Neural progenitor cell (in vitro differentiated cells): ENCODE measurements at regions not wholly inside any gene's neighbourhood (a gene's known extent, or its start where the extent isn't known, plus 50 kb on each side); places are given as distances from the start of the nearest gene placed in this dataset.

ENCODE experiments used
- EZH2phosphoT487 ChIP-seq: fragments of 200-600 bp; sonication (generic); IDR thresholded peaks from 2 replicates; pipeline ENCODE4 v1.6.1; 2017; ENCODE audit warnings: antibody characterized with exemption
- TF ChIP-seq, protein P1 (sequence below): fragments of 200-600 bp; sonication (generic); IDR thresholded peaks from 2 replicates; pipeline ENCODE4 v1.5.1; 2017; ENCODE audit warnings: antibody characterized with exemption, mild to moderate bottlenecking

DNA sequence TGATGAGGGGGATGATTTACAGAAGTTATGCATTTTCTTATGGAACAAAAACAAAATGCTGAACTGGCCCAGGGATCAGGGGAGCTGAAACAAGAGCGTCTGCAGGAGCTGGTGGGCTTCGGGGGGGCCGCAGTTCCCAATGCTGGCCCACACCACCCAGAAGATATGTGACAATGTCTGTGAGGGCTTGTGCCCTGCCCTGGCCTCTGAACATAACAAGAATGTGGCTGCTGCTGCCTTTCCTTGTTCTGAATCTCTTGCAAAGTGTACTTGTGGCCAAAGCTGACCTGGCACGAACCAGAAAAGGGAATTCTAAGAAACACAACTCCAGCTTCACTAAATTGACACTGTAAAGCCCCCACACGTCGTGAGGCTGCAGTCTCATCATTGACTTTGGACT, 66.7 kb downstream of the SEC61B start:
- TF ChIP-seq, protein P1, sequence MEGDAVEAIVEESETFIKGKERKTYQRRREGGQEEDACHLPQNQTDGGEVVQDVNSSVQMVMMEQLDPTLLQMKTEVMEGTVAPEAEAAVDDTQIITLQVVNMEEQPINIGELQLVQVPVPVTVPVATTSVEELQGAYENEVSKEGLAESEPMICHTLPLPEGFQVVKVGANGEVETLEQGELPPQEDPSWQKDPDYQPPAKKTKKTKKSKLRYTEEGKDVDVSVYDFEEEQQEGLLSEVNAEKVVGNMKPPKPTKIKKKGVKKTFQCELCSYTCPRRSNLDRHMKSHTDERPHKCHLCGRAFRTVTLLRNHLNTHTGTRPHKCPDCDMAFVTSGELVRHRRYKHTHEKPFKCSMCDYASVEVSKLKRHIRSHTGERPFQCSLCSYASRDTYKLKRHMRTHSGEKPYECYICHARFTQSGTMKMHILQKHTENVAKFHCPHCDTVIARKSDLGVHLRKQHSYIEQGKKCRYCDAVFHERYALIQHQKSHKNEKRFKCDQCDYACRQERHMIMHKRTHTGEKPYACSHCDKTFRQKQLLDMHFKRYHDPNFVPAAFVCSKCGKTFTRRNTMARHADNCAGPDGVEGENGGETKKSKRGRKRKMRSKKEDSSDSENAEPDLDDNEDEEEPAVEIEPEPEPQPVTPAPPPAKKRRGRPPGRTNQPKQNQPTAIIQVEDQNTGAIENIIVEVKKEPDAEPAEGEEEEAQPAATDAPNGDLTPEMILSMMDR: no peak
- TF ChIP-seq EZH2phosphoT487: no peak
